Fibroblast of the conjunctiva (primary cell): ENCODE measurements at regions not wholly inside any gene's neighbourhood (a gene's known extent, or its start where the extent isn't known, plus 50 kb on each side); places are given as distances from the start of the nearest gene placed in this dataset.

Experiments used
- DNase-seq: peaks from one replicate; pipeline ENCODE4 v3.0.0-alpha.2; 2010; ENCODE audit warnings: low read depth

- DNase-seq = no peak
Measured at GRCh38 chr1:38456531-38456876, 403.1 kb downstream of the RRAGC start.

- no peak for DNase-seq
Measured at GRCh38 chr1:38455829-38456530, 403.6 kb downstream of the RRAGC start.

- DNase-seq = no peak
Measured at GRCh38 chr1:38454749-38455441, 404.7 kb downstream of the RRAGC start.

- no peak for DNase-seq
Measured at GRCh38 chr1:38454236-38454635, 405.3 kb downstream of the RRAGC start.

- no peak for DNase-seq
Measured at GRCh38 chr1:38452246-38452645, 405.7 kb upstream of the POU3F1 start.

GRCh38 chr1:38451541-38451993 lies 405.0 kb upstream of the POU3F1 start:
- DNase-seq = no peak

GRCh38 chr1:38448893-38449292 lies 402.3 kb upstream of the POU3F1 start:
- no peak for DNase-seq

GRCh38 chr1:38446936-38447335 lies 400.3 kb upstream of the POU3F1 start:
- no peak for DNase-seq

- no peak for DNase-seq
Measured at GRCh38 chr1:38444770-38445442, 398.3 kb upstream of the POU3F1 start.

- no peak for DNase-seq
Measured at GRCh38 chr1:38444311-38444710, 397.7 kb upstream of the POU3F1 start.

GRCh38 chr1:38440402-38440801 lies 393.8 kb upstream of the POU3F1 start:
- DNase-seq = no peak

- no peak for DNase-seq
Measured at GRCh38 chr1:38436749-38437148, 390.2 kb upstream of the POU3F1 start.

- DNase-seq = no peak
Measured at GRCh38 chr1:38436006-38436405, 389.4 kb upstream of the POU3F1 start.

GRCh38 chr1:38433084-38433722 lies 386.6 kb upstream of the POU3F1 start:
- DNase-seq = no peak

- no peak for DNase-seq
Measured at GRCh38 chr1:38431535-38432376, 385.2 kb upstream of the POU3F1 start.

GRCh38 chr1:38430949-38431348 lies 384.4 kb upstream of the POU3F1 start:
- no peak for DNase-seq

GRCh38 chr1:38424677-38425076 lies 378.1 kb upstream of the POU3F1 start:
- DNase-seq = no peak

- DNase-seq = no peak
Measured at GRCh38 chr1:38420666-38421065, 374.1 kb upstream of the POU3F1 start.

GRCh38 chr1:38418195-38419030 lies 371.8 kb upstream of the POU3F1 start:
- no peak for DNase-seq

- no peak for DNase-seq
Measured at GRCh38 chr1:38403667-38404066, 357.1 kb upstream of the POU3F1 start.
